Endothelial cell of umbilical vein (primary cell): ENCODE measurements at regions not wholly inside any gene's neighbourhood (a gene's known extent, or its start where the extent isn't known, plus 50 kb on each side); places are given as distances from the start of the nearest gene placed in this dataset.

Experiments used
- CTCF ChIP-seq, 2 donors: IDR thresholded peaks; 1 replicate in 1 of 2; 2 replicates in 1 of 2; pipeline ENCODE4 v1.5.1; 2011; ENCODE audit warnings: low read length in 2 of 2, mild to moderate bottlenecking in 2 of 2, moderate library complexity in 2 of 2, control low read depth in 1 of 2, inconsistent platforms in 1 of 2, low read depth in 1 of 2; ENCODE audit not compliant: insufficient read depth in 1 of 2; ENCODE audit errors: extremely low read depth in 1 of 2
- MAX ChIP-seq: IDR thresholded peaks from 2 replicates; pipeline ENCODE4 v1.6.1; 2011; ENCODE audit not compliant: insufficient read depth, insufficient read length
- MYC ChIP-seq: IDR thresholded peaks from one replicate; pipeline ENCODE4 v1.6.1; 2011; ENCODE audit warnings: mild to moderate bottlenecking, low read depth, low read length
- POLR2A ChIP-seq: IDR thresholded peaks from 2 replicates; pipeline ENCODE4 v1.6.1; 2012; ENCODE audit warnings: low read depth, mild to moderate bottlenecking, control low read depth, low read length

GRCh38 chr7:16004702-16005101 lies 318.2 kb upstream of the MEOX2 start:
- TF ChIP-seq CTCF (IDR thresholded peaks at IDR 0.05; ENCODE audit: extremely low read depth in 1 of 2, insufficient read depth in 1 of 2, low read depth in 1 of 2, low read length in 2 of 2) (no peak), MYC (no peak), POLR2A (no peak), MAX (no peak)
